Colonic mucosa (tissue), 4 donors: ENCODE measurements at regions not wholly inside any gene's neighbourhood (a gene's known extent, or its start where the extent isn't known, plus 50 kb on each side); places are given as distances from the start of the nearest gene placed in this dataset.
"Not testable (repeated sequence)": the region's sequence is repeated elsewhere in the genome, so short reads cannot be mapped to it uniquely, and the experiment has no call there.

Experiments used
- DNase-seq: peaks from one replicate; pipeline ENCODE4 v3.0.0-alpha.2; 2020
- H3K27ac ChIP-seq: fragments of 200-600 bp; one replicate; pipeline ENCODE4 v1.8.0; 2021
- H3K27me3 ChIP-seq: fragments of 200-600 bp; one replicate; pipeline ENCODE4 v1.8.0; 2021
- H3K36me3 ChIP-seq: fragments of 200-600 bp; one replicate; pipeline ENCODE4 v1.8.0; 2021
- H3K4me1 ChIP-seq: fragments of 200-600 bp; one replicate; pipeline ENCODE4 v1.8.0; 2021; ENCODE audit warnings: mild to moderate bottlenecking
- H3K4me3 ChIP-seq: fragments of 200-600 bp; one replicate; pipeline ENCODE4 v1.8.0; 2021
- H3K9ac ChIP-seq, 2 donors: one replicate each; pipeline ENCODE4 v1.7.0; 2013; ENCODE audit warnings: control low read depth in 2 of 2, low read depth in 2 of 2, low read length in 2 of 2
- H3K9me3 ChIP-seq: fragments of 200-600 bp; one replicate; pipeline ENCODE4 v1.8.0; 2021
- CTCF ChIP-seq: fragments of 200-600 bp; IDR thresholded peaks from one replicate; pipeline ENCODE4 v1.8.0; 2022; ENCODE audit warnings: antibody characterized with exemption, mild to moderate bottlenecking
- intact Hi-C: fragments of 100-400 bp; cut with DNase I; formaldehyde crosslinking; loops from one replicate; pipeline ENCODE4 v1.14.1; 2022
- donor health status: healthy.
- donor health status: DM: no; HTN: no; CAD: no.
- donor health status: DM: no; HTN: no; CAD: no.

- no peaks in the 10 kb centered on the region for H3K9me3 ChIP-seq
- no peak for DNase-seq
- no peak overlapping the region for H3K4me3 ChIP-seq
- no peaks in the 10 kb centered on the region for H3K4me1 ChIP-seq
- no peak for TF ChIP-seq CTCF
- intact Hi-C loops = no loop called here
- no peak overlapping the region for H3K9ac ChIP-seq
- H3K27ac ChIP-seq = no peak overlapping the region
- H3K27me3 ChIP-seq = no peaks in the 10 kb centered on the region
- H3K36me3 ChIP-seq = no peaks in the 10 kb centered on the region
Measured at GRCh38 chr10:78462726-78463228, 429.1 kb downstream of the RPS24 start.

GRCh38 chr10:78464118-78464855 is 430.6 kb downstream of the RPS24 start:
- Histone ChIP-seq H3K27ac (no peak overlapping the region), H3K27me3 (no peaks in the 10 kb centered on the region), H3K36me3 (no peaks in the 10 kb centered on the region), H3K9ac (no peak overlapping the region), H3K4me1 (no peaks in the 10 kb centered on the region), H3K4me3 (no peak overlapping the region), H3K9me3 (no peaks in the 10 kb centered on the region)
- intact Hi-C loops = no loop called here
- no peak for DNase-seq
- no peak for TF ChIP-seq CTCF

GRCh38 chr10:78464856-78465267 is 431.2 kb downstream of the RPS24 start:
- DNase-seq = no peak
- intact Hi-C loops = no loop called here
- Histone ChIP-seq H3K9ac (no peak overlapping the region), H3K4me1 (no peaks in the 10 kb centered on the region), H3K27me3 (no peaks in the 10 kb centered on the region), H3K36me3 (no peaks in the 10 kb centered on the region), H3K27ac (no peak overlapping the region), H3K4me3 (no peak overlapping the region), H3K9me3 (no peaks in the 10 kb centered on the region)
- TF ChIP-seq CTCF = no peak

GRCh38 chr10:78465431-78465830 is 431.8 kb downstream of the RPS24 start:
- DNase-seq = no peak
- no peaks in the 10 kb centered on the region for H3K27me3 ChIP-seq
- no peak overlapping the region for H3K27ac ChIP-seq
- no peak overlapping the region for H3K9ac ChIP-seq
- intact Hi-C loops = no loop called here
- no peak for TF ChIP-seq CTCF
- no peaks in the 10 kb centered on the region for H3K4me1 ChIP-seq
- H3K9me3 ChIP-seq = no peaks in the 10 kb centered on the region
- no peaks in the 10 kb centered on the region for H3K36me3 ChIP-seq
- no peak overlapping the region for H3K4me3 ChIP-seq

GRCh38 chr10:78467496-78468106 is 433.9 kb downstream of the RPS24 start:
- TF ChIP-seq CTCF = no peak
- H3K4me3 ChIP-seq = no peak overlapping the region
- H3K9me3 ChIP-seq = no peaks in the 10 kb centered on the region
- no peaks in the 10 kb centered on the region for H3K36me3 ChIP-seq
- no peak for DNase-seq
- no peak overlapping the region for H3K9ac ChIP-seq
- intact Hi-C loops = no loop called here
- H3K27me3 ChIP-seq = no peaks in the 10 kb centered on the region
- no peak overlapping the region for H3K27ac ChIP-seq
- H3K4me1 ChIP-seq = no peaks in the 10 kb centered on the region

- H3K36me3 ChIP-seq, H3K27me3 ChIP-seq, H3K9me3 ChIP-seq, H3K4me3 ChIP-seq, DNase-seq, intact Hi-C loops, H3K4me1 ChIP-seq, H3K27ac ChIP-seq, H3K9ac ChIP-seq: not testable (repeated sequence)
Measured at GRCh38 chr10:78468731-78469130, 435.1 kb downstream of the RPS24 start.
